Stimulated activated CD4-positive, alpha-beta T cell treated with anti-CD3 and anti-CD28 coated beads, Interleukin-1b, Interleukin-23, amount 100 ng/mL, for 4 hours (primary cell): ENCODE measurements at regions not wholly inside any gene's neighbourhood (a gene's known extent, or its start where the extent isn't known, plus 50 kb on each side); places are given as distances from the start of the nearest gene placed in this dataset.

Experiments used
- DNase-seq, 2 donors: peaks; one replicate each; pipeline ENCODE4 v3.0.0-alpha.2; 2020; ENCODE audit warnings: low read depth in 2 of 2

DNA sequence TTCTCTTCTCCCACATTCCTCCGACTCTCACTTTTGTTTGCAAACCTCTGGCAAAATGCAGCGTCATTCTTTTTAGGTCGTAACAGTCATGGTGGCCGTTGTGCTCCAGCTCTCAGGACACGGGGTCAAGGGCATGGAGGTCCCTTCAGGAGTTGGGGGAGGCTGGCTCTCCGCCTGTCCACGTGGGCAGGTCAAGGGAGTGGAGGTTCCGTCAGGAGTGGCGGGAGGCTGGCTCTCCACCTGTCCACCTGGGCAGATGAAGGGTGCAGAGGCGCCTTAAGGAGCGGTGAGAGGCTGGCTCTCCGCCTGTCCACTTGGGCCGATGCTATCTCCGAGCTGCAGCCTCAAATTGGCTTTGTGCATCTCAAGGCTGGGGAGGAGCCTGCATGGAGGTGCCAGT lies 98.0 kb downstream of the ERMARD start:
- DNase-seq, result no peak

DNA sequence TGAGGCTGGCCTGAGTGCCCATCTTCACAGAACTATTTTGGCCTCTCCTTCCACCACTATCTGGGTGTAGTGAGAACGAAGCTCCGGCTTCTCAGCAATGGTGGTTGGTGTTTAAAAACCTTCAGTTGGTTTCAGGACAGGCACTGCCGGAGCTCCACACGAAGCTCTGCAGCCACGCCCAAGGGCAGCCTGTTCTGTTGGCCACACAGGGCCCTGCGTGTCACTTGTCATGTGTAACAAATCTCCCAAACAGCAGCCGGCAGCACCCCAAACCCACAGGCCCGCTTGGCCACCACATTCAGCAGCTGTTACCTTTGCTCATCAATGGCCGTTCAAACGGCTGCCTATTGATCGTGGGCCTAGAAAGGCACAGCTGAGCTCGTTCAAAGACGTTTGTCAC lies 97.5 kb downstream of the ERMARD start:
- no peak for DNase-seq

DNA sequence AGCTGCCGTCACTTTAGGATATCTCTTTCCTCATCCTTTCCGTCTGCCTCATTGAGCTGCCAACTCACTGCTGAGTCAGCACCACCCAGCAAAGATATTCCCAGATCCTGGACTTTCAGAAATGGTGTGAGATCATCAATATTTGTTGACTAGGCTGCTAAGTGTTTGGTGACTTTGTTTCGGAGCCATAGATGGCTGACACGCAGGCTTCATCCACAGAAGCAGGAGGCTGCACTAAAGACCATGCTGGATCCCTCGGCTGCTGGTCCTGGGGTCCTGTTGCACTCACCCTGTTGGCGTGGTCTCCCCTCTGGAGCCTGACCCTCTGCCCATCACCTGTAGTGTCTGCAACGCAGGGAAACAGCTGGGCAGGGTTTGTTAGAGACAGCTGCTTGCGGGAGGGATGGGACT lies 96.5 kb downstream of the ERMARD start:
- no peak for DNase-seq

DNA sequence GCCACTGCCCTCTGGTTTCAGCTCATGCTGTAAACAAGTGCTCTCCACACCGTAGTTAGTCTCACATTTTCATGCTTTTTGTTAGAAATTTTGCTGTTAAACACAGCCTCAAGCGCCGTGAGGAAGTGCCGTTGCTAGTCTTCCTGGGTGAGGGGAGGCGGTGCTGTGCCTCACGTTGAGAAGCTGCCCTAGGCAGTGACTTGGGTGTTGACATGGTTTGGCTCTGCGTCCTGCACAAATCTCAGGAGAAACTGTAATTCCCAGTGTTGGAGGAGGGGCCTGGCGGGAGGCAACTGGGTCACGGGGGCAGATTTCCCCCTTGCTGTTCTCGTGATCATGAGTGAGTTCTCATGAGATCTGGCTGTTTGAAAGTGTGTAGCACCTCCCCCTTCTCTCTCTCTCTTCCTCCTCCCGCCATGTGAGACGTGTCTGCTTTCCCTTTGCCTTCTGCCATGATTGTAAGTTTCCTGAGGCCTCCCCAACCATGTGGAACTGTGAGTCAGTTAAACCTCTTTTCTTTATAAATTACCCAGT lies 95.8 kb downstream of the ERMARD start:
- DNase-seq, result no peak

DNA sequence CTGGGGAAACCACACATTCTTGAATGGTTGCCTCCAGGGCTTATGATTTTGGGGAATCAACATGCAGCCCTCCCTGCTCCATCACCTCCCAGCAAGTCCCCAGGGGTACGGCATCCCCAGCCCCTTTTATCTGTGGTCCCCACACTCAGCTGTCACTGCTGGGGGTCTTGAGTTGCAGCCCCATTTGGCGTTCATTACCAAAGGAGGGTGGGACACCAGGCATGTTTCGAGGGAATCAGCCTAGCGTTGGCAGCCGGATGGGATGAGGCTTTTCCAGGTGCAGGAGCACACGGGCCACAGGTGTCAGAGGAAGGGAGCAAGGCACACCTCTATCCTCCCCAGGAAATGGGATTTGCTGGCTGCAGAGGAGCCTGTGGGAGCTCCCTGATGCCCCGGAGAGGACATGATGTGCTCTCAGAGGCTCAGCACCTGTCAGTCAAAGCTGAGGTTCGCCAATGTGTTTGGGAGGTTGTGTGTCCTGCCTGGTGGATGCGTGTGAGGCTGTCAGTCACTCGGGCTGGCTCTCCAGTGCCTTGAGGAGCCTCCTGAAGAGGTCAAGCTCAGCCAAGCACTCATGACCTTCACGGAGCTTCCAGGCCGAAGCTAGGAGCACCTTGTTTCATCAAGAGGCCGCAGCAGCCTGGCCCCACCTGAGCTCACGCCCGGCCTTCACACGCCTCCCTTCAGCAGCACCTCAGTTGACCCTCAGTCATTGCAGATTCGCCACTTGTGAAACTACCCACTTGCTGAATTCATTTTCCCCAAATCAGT lies 95.0 kb downstream of the ERMARD start:
- DNase-seq, result no peak

DNA sequence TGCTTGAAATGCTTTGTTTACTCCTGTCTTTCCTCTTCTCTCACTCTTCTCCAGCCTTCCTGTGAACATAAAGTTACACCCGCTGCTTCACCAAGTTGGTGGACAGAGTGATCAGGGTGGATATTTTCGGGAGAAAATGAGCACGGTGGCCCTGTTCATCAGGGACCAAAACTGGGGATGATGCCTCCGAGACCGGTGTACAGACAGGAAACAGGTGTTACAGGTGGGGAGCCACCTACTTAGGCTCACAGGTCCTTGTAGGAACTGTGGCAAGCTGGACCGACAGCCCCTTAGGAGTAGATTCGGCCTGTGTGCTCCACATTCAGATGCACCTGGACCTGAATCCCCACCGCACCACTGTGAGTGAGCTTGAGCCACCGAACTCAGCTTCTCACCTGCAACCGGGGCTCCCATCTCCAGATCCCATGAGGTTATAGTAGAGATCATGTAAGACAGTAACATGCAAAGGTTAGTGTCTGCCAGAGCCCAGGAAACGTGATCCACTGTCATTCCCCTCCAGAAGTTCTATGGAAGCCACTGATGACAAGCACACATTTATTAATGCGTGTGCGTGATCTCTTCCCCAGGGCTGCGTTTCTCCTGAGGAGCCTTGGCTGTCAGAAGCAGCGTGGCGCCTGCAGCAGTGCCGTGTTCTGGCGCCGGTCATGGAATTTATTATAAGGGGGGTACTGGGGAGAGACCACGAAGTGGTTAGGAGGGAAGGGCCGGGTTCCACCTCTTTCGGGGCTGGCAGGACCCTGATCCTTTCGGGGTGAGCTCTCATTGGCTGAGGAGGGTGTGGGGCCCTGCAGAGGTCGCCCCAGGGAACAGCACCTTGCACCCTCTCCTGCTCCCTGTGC lies 94.2 kb downstream of the ERMARD start:
- no peak for DNase-seq

DNA sequence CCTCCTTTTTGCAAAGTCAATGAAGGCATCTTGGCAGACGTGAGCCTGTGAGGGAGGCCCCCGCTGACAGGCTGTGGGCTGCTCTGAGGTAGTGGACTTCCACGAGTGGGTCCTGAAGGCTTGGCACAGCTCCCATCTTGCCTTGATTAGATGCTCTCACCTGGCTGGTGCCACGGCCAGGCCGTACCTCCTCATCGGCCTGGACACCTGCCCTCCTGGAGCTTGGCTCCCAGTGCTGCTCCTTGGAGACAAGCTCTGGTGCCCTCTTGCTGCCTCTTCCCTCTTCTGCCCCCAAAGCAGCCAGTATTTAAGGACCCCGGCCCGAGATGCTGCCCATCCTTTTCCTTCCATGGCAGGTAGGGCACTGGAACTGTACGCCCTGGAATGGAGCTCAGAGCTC lies 93.5 kb downstream of the ERMARD start:
- no peak for DNase-seq

DNA sequence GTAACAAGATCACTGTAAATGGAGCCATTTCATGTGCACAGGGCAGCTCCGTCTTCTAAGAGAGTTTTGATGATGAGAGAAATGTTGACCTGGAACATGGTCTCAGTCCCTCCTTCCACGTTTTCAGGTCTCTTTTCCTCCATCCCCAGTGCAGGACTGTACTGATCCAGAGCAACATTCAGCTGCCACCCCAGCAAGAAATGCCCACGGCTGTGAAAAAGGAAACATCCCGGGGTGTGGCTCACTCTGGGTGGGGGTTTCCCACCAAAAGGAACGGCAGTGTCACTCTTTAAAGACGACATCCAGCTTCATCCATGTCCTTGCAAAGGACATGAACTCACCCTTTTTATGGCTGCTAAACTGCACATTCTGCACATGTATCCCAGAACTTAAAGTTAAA lies 92.6 kb downstream of the ERMARD start:
- DNase-seq, result no peak

DNA sequence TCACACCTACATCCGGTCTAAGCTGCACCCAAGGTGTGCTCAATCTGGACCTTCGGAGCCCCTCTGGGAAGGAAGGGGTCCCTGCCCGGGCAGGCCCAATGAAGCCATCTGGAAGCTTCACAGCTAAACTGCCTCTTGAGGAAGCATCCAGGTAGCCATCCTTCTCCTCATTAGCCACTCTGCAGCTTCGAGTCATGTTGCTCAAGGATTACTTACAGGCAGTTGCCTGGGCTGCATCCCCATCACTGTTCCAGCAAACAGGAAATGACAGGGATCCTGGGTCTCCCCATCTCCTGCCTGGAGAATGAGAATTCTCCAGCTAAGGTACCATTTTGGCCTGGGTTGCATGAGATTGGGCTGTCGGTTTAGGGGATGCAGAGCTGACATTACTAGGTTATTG lies 91.7 kb downstream of the ERMARD start:
- no peak for DNase-seq

DNA sequence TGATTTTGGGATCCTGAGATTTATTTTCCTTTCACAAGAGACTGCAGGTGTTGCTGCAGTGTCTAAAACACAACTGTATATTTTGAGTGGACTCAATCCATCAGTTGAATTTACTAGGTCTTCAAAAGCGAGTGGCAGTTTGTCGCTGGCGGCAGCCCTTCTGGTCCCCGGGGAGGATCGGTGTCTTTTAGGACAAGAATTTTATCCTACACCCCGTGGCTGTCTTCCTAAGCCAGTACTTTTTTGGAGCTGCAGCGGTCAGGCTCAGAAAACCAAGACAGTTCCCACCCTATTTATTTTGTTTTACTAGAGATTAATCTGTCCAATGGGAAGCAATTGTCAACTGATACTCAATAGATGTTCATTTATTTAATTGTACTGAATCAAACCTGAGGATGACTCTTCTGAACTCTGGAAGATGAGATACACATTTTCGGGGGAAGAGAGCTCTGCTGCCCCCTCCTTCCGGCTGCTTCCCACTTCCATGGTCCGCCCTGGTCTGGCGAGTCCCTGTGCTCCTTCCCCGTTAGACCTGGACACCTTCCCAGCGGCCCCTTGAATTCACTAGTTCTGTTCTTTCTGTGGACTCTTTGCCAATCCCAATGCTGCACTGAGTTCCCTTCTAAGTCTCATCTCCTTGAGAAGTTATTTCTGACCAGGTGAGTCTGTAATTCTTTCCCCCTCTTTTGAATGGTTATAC lies 90.6 kb downstream of the ERMARD start:
- DNase-seq, result no peak

DNA sequence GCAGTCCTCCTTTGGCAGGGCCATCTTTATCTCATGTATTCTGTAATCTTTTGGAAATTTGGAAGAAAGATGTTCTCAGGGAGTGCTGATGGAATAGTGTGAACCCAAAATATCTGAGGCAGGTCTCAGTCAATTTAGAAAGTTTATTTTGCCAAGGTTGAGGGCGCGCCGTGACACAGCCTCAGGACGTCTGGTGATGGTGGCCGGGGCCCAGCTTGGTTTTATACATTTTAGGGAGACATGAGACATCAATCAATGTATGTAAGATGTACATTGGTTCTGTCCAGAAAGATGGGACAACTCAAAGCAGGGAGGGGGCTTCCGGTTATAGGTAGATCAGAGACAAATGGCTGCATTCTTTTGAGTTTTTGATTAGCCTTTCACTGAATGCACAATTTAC lies 89.8 kb downstream of the ERMARD start:
- no peak for DNase-seq

DNA sequence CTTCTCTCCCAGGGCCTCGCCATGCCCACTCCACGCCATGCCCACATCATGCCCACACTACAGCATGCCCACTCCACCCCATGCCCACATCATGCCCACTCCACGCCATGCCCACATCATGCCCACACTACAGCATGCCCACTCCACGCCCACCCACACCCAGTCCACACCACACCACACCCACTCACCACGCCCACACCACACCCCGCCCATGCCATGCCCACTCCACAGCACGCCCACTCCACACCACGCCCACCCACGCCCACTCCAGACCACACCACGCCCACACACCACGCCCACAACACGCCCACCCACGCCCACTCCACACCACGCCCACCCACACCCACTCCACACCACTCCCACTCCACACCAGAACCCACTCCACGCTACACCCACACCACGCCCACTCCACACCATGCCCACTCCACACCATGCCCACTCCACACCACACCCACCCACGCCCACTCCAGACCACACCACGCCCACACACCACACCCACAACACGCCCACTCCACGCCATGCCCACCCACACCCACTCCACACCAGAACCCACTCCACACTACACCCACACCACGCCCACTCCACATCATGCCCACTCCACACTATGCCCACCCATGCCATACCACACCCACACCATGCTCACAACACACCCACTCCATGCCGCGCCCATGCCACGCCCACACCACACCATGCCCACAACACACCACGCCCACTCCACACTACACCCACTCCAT lies 88.6 kb downstream of the ERMARD start:
- no peak for DNase-seq

DNA sequence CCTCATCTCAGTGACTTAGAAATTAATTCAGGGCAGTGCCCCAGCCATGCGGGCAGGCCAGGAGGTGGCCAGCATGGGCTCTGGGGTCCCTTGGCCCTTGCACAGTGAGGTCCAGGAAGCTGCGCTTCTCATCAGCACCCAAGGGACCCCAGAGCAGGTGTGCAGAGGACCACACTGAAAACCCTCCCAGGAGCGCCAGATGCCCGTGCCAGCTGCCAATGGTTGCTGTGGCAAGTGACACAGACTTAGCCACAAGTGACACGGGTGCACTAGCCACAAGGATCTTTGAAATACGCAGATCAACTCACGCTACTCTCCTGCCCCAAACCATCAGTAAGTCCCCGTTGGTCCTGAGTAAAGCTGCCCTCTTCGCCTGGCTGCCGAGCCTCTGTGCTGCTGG lies 88.1 kb downstream of the ERMARD start:
- DNase-seq, result no peak

DNA sequence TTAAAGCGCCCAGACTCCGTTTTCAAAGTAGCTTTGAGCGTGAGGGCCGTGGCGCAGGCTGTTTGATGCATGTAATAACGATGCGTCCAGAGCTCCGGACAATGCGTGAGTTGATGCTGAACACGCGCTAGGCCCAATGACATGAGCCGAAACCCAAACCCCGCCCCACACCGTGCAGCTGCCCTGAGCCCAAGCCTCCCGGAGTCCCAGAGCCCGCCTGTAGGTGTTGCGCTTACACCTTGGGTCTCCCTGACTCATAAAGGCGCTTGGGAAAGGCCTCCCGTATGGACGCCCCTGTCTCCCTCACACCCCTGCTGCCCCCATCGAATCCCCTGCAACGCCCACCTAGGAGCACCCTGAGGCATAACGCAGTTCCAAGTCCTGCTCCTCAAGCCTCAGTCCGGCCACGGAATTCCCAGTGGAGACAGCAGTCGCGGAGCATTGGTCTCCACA lies 87.6 kb downstream of the ERMARD start:
- no peak for DNase-seq

DNA sequence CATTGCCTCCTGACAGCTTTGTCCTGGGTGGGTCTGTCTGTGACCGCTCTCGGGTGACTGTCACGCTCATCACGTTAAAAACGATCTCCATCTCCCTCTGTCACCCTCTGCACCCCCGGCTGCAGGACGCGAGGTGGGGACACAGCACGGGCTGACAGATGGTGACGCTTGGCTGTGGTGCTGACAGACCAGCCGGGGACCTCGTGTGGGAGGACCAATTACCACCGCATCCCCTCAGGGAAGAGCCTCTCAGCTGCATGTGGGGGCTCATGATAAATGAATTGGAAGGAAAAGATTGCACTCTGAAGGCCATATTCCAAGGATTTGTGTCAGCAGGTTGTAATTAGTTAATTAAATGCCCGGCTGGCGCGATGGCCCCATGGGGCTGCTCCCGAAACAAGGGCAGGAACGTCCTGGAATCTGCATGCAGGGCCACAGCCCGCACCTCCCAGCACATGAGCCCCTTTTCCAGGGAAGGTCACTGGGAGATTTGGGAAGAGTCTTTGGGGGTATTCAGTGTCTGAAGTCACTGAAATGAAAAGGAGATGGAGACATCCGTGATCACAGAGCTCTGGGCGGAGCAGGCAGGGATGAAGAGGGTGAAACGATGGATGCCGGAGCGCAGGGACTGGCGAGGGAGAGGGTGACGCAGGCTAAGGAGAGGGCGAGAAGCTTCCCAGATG lies 87.1 kb downstream of the ERMARD start:
- DNase-seq, result no peak

DNA sequence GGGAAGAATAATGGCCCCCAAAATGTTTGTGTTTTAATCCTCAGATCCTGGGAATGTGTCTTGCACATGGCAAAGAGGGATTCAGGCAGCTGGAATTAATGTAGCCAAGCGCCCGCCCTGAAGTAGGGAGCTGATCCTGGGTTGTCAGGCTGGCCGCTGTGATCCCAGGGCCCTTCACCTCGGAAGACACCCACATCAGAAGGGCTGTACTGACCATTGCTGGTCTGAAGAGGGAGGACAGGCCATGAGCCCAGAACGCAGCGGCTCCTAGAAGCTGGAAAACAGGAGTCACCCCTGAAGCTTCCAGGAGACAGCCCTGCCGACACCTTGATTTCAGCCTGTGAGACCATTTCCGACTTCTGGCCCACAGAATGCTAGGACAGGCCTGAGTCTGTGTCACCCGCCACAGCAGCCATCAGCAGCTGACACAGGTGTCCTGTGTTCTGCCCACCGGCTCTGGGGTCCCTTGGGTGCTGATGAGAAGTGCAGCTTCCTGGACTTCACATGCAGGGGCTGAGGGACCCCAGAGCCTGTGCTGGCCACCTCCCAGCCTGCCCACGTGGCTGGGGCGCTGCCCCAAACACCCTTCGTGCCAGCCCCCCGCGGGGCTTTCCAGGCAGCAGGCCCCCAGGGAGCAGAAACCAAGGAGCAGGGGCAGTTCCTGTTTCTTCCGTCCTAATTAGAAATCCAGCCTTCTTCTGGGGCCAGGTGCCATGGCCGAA lies 86.3 kb downstream of the ERMARD start:
- DNase-seq, result no peak

DNA sequence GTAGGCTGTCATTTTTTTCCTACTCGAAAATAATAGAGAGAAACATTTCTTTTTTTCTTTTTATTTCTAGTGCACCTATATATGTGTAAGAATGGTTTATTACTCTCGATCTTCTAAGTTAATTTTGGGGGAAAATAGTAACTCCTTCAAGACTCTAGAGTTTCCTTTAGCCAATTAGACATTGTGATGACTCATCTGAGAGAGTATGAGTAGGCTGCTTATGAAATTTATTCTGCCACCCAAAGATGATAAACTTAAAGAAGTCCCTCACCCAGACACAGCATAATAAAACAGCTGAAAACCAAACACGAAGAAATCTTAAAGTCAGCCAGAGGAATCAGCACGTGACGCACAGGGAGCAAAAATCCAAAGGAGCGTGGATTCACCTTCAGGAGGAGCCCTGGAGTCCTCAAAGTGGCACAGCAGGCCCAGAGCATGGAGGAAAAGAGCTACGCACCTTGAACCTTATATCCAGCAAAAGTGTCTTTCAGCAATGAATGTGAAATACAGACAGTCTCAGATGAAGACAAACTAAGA lies 81.9 kb downstream of the ERMARD start:
- DNase-seq, result no peak

DNA sequence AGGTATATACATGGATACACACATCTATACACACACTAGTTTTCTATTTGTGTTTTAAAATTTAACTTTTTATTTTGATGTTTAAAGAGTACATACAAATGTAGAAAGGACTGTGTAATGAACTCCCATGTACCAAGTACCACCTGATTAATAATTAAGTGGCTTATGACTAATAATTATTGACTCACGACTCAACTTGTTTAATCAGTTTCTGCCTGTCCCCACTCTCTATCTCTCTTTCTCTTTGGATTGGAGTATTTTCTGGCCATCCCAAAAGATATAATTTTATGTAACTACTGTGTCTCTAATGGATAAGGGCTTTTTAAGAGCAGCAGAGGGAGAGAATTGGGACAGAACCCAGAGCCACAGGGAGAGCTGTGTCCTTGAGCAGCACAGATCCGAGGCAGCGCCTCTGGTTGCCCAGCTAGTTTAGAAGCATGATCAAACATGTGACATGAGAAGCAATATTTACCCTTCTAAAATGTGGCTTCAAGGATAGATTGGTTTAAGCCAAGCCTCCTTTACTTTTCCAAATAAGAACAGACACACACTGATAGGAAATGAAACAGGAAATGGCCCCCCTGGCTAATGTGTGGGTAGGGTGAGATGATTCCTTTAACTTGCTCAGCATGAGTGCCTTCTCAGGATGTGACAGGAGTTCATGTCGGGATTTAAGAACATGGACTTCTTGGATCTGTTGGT lies 81.0 kb downstream of the ERMARD start:
- DNase-seq, result no peak
